SK-N-SH (cell line): ENCODE measurements at regions not wholly inside any gene's neighbourhood (a gene's known extent, or its start where the extent isn't known, plus 50 kb on each side); places are given as distances from the start of the nearest gene placed in this dataset.

Experiments used
- CTCF ChIA-PET: fragments of 300-600, 350-600 bp; formaldehyde crosslinking; extraction: SDS; loops from one replicate; lab custom pipeline; 2021; lab: Yijun Ruan, JAX
- POLR2A ChIA-PET: fragments of 350-600 bp; sonication (Branson Sonifier 250); formaldehyde crosslinking; extraction: SDS; loops from one replicate; lab custom pipeline; 2020; ENCODE audit warnings: antibody characterized with exemption, inconsistent platforms; lab: Yijun Ruan, JAX
- DNase-seq: peaks from one replicate; pipeline ENCODE4 v3.0.0; 2012
- H2AFZ ChIP-seq: fragments of 200-600 bp; sonication (generic); 2 replicates; pipeline ENCODE4 v1.8.1; 2016; ENCODE audit warnings: antibody characterized with exemption, mild to moderate bottlenecking, low read depth
- H3F3A ChIP-seq: fragments of 200-600 bp; sonication (generic); replicated peaks from 2 replicates; pipeline ENCODE3; 2016; ENCODE audit warnings: antibody characterized with exemption, mild to moderate bottlenecking; ENCODE audit not compliant: insufficient read depth
- H3K27ac ChIP-seq, 2 experiments: fragments of 200-500 bp in 1 of 2; fragments of 200-600 bp in 1 of 2; sonication (Bioruptor generic) in 1 of 2; sonication (generic), shearing (Covaris generic) in 1 of 2; 2 replicates each; pipeline versions ENCODE4 v1.5.1 to v1.6.1; 2014 to 2016; ENCODE audit warnings: low read depth in 2 of 2, inconsistent platforms in 1 of 2, low read length in 1 of 2, mild to moderate bottlenecking in 1 of 2, mixed read lengths in 1 of 2
- H3K27me3 ChIP-seq: fragments of 200-600 bp; sonication (generic), shearing (Covaris generic); 2 replicates; pipeline ENCODE4 v1.6.1; 2016; ENCODE audit warnings: mixed run types; ENCODE audit not compliant: insufficient read depth
- H3K36me3 ChIP-seq, 2 experiments: fragments of 200-500 bp in 1 of 2; fragments of 200-600 bp in 1 of 2; sonication (Bioruptor generic) in 1 of 2; sonication (generic) in 1 of 2; replicated peaks in 1 of 2; 2 replicates each; pipeline versions ENCODE3 to v1.5.1; 2014 to 2016; ENCODE audit warnings: low read length in 1 of 2, mild to moderate bottlenecking in 1 of 2; ENCODE audit not compliant: insufficient read depth in 2 of 2, control insufficient read depth in 1 of 2
- H3K4me1 ChIP-seq, 2 experiments: fragments of 200-500 bp in 1 of 2; fragments of 200-600 bp in 1 of 2; sonication (Bioruptor generic) in 1 of 2; sonication (generic), shearing (Covaris generic) in 1 of 2; 2 replicates each; pipeline versions ENCODE4 v1.5.1 to v1.6.1; 2014 to 2016; ENCODE audit warnings: low read depth in 1 of 2, low read length in 1 of 2, mixed run types in 1 of 2; ENCODE audit not compliant: insufficient read depth in 2 of 2, control insufficient read depth in 1 of 2
- H3K4me2 ChIP-seq: fragments of 200-600 bp; sonication (generic), shearing (Covaris generic); 2 replicates; pipeline ENCODE4 v1.6.1; 2017; ENCODE audit warnings: mixed run types
- H3K4me3 ChIP-seq, 2 experiments: fragments of 200-500 bp in 1 of 2; fragments of 200-600 bp in 1 of 2; sonication (Bioruptor generic) in 1 of 2; sonication (generic), shearing (Covaris generic) in 1 of 2; 2 replicates each; pipeline versions ENCODE4 v1.5.1 to v1.8.1; 2014 to 2016; ENCODE audit warnings: low read depth in 2 of 2, inconsistent platforms in 1 of 2, low read length in 1 of 2, mild to moderate bottlenecking in 1 of 2, mixed read lengths in 1 of 2, moderate library complexity in 1 of 2
- H3K79me2 ChIP-seq: fragments of 200-600 bp; sonication (generic); 2 replicates; pipeline ENCODE4 v1.8.1; 2017; ENCODE audit warnings: mild to moderate bottlenecking; ENCODE audit not compliant: insufficient read depth
- H3K9ac ChIP-seq: fragments of 200-600 bp; sonication (generic); 2 replicates; pipeline ENCODE4 v1.6.1; 2017; ENCODE audit warnings: mixed run types
- H3K9me2 ChIP-seq: fragments of 200-600 bp; sonication (generic); 2 replicates; pipeline ENCODE4 v1.6.1; 2017; ENCODE audit warnings: mixed run types
- H3K9me3 ChIP-seq: fragments of 200-600 bp; sonication (generic); 2 replicates; pipeline ENCODE4 v1.6.1; 2017; ENCODE audit warnings: mixed run types, mild to moderate bottlenecking, moderate library complexity
- H4K20me1 ChIP-seq: fragments of 200-600 bp; sonication (generic); 2 replicates; pipeline ENCODE4 v1.6.1; 2017; ENCODE audit warnings: mild to moderate bottlenecking, mixed run types; ENCODE audit not compliant: insufficient read depth
- ELF1 ChIP-seq: IDR thresholded peaks from 2 replicates; pipeline ENCODE4 v1.4.0; 2012
- FOSL2 ChIP-seq: IDR thresholded peaks from 2 replicates; pipeline ENCODE4 v1.4.0; 2012; ENCODE audit warnings: low read depth, mild to moderate bottlenecking, moderate library complexity, borderline replicate concordance
- GABPA ChIP-seq: IDR thresholded peaks from 2 replicates; pipeline ENCODE4 v1.4.0; 2012; ENCODE audit warnings: low read depth, mild to moderate bottlenecking
- GATA2 ChIP-seq: sonication (generic); formaldehyde crosslinking; IDR thresholded peaks from 2 replicates; pipeline ENCODE4 v1.5.0; 2020; ENCODE audit warnings: mild to moderate bottlenecking, missing genetic modification reagents
- IRF3 ChIP-seq: fragments of 150-350 bp; IDR thresholded peaks from 2 replicates; pipeline ENCODE4 v1.6.1; 2016; ENCODE audit warnings: mild to moderate bottlenecking, low read depth, low read length
- MEF2A ChIP-seq: IDR thresholded peaks from 2 replicates; pipeline ENCODE4 v1.4.0; 2012; ENCODE audit warnings: low read depth, borderline replicate concordance
- NFIC ChIP-seq: IDR thresholded peaks from 2 replicates; pipeline ENCODE4 v1.4.0; 2012; ENCODE audit warnings: borderline replicate concordance
- NRF1 ChIP-seq: IDR thresholded peaks from 2 replicates; pipeline ENCODE4 v1.6.1; 2012; ENCODE audit warnings: low read depth, mild to moderate bottlenecking, low read length
- RAD21 ChIP-seq: IDR thresholded peaks from 2 replicates; pipeline ENCODE4 v1.6.1; 2012; ENCODE audit warnings: mild to moderate bottlenecking, low read length
- TEAD4 ChIP-seq: IDR thresholded peaks from 2 replicates; pipeline ENCODE4 v1.4.0; 2012; ENCODE audit warnings: mild to moderate bottlenecking, borderline replicate concordance; ENCODE audit not compliant: insufficient read depth
- USF1 ChIP-seq: IDR thresholded peaks from 2 replicates; pipeline ENCODE4 v1.4.0; 2012; ENCODE audit warnings: low read depth, borderline replicate concordance
- WGBS: methylation state at CpG from one replicate; pipeline ENCODE4 v1.1.6; 2017; ENCODE audit warnings: low lambda C conversion rate; 5-methylcytosine and 5-hydroxymethylcytosine counted together
- TF ChIP-seq, protein P1 (sequence below): IDR thresholded peaks from 2 replicates; pipeline ENCODE4 v1.4.0; 2012; ENCODE audit warnings: low read depth, borderline replicate concordance

- Histone ChIP-seq H3K27me3 (no peaks in the 10 kb centered on the region), H3K27ac (no peak overlapping the region), H3K4me3 (no peak overlapping the region), H3K36me3 (no peaks in the 10 kb centered on the region), H2AFZ (no peak overlapping the region), H3F3A (no peaks in the 10 kb centered on the region), H3K9ac (no peak overlapping the region), H3K9me3 (0 out of 2 replicates have a peak, but pooled peaks cover 2% of the 10 kb centered on the region), H4K20me1 (no peaks in the 10 kb centered on the region), H3K79me2 (no peaks in the 10 kb centered on the region), H3K4me2 (no peak overlapping the region), H3K9me2 (no peaks in the 10 kb centered on the region), H3K4me1 (no peaks in the 10 kb centered on the region)
- TF ChIP-seq GABPA, result no peak
- TF ChIP-seq TEAD4, result no peak
- TF ChIP-seq, protein P1, sequence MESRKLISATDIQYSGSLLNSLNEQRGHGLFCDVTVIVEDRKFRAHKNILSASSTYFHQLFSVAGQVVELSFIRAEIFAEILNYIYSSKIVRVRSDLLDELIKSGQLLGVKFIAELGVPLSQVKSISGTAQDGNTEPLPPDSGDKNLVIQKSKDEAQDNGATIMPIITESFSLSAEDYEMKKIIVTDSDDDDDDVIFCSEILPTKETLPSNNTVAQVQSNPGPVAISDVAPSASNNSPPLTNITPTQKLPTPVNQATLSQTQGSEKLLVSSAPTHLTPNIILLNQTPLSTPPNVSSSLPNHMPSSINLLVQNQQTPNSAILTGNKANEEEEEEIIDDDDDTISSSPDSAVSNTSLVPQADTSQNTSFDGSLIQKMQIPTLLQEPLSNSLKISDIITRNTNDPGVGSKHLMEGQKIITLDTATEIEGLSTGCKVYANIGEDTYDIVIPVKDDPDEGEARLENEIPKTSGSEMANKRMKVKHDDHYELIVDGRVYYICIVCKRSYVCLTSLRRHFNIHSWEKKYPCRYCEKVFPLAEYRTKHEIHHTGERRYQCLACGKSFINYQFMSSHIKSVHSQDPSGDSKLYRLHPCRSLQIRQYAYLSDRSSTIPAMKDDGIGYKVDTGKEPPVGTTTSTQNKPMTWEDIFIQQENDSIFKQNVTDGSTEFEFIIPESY, result no peak
- no peak for TF ChIP-seq GATA2 (CRISPR knock-in tag)
- TF ChIP-seq RAD21, result no peak
- no peak for TF ChIP-seq ELF1
- TF ChIP-seq MEF2A, result no peak
- no peak for TF ChIP-seq NFIC
- TF ChIP-seq FOSL2, result no peak
- no peak for TF ChIP-seq IRF3
- TF ChIP-seq NRF1, result no peak
- TF ChIP-seq USF1, result no peak
- WGBS, result 66% methylated on average over 5 of the region's 5 CpGs
- ChIA-PET CTCF (interaction anchor here (4.0 kb wide), 1 partner anchor 263 kb away, joined by 16 read pairs; no protein-coding TSS in a partner anchor), POLR2A (no interaction called here)
- DNase-seq, result no peak
These were observed 128.9 kb downstream of the ZFP64 start for GRCh38 chr20:52062452-52063209.
